Panc1 (cell line): ENCODE measurements at regions not wholly inside any gene's neighbourhood (a gene's known extent, or its start where the extent isn't known, plus 50 kb on each side); places are given as distances from the start of the nearest gene placed in this dataset.

Experiments
- ATAC-seq: fragments of 200-7000 bp; cut with Tn5 transposase; 2 replicates; pipeline ENCODE4 v1.9.1; 2020; ENCODE audit warnings: mild to moderate bottlenecking, moderate library complexity
- BruUV-seq: library from RNA; stranded (reverse); fragments of 400-500 nt; replicated peaks from 2 replicates; lab custom pipeline; 2021; lab: Mats Ljungman, UMichigan
- CTCF ChIA-PET: fragments of 300-600 bp; sonication (Branson Sonifier 250); formaldehyde crosslinking; loops from one replicate; lab custom pipeline; 2022; ENCODE audit warnings: antibody characterized with exemption; lab: Charles Lee
- POLR2A ChIA-PET: fragments of 300-600 bp; sonication (Branson Sonifier 250); formaldehyde crosslinking; loops from one replicate; lab custom pipeline; 2022; ENCODE audit warnings: antibody characterized with exemption; lab: Charles Lee
- DNase-seq: peaks from one replicate; pipeline ENCODE4 v3.0.0-alpha.2; 2010; ENCODE audit warnings: low read depth, low spot score
- H3K27ac ChIP-seq: 2 replicates; pipeline ENCODE4 v1.5.1; 2011; ENCODE audit warnings: mild to moderate bottlenecking, low read length, inconsistent platforms
- H3K27me3 ChIP-seq: fragments of 200-500 bp; sonication (Bioruptor generic); 2 replicates; pipeline ENCODE4 v1.6.0; 2014; ENCODE audit warnings: low read length, inconsistent platforms; ENCODE audit not compliant: control insufficient read depth, insufficient read depth
- H3K36me3 ChIP-seq: fragments of 200-500 bp; sonication (Bioruptor generic); 2 replicates; pipeline ENCODE4 v1.5.1; 2014; ENCODE audit warnings: inconsistent platforms, mild to moderate bottlenecking, low read length, moderate library complexity; ENCODE audit not compliant: control insufficient read depth, insufficient read depth
- H3K4me1 ChIP-seq: 2 replicates; pipeline ENCODE4 v1.5.1; 2011; ENCODE audit warnings: inconsistent platforms, mild to moderate bottlenecking, low read length, moderate library complexity; ENCODE audit not compliant: control insufficient read depth, insufficient read depth
- H3K4me3 ChIP-seq, 2 experiments: 2 replicates each; pipeline ENCODE4 v1.5.1; 2011 to 2012; ENCODE audit warnings: low read depth in 2 of 2, low read length in 2 of 2, mild to moderate bottlenecking in 2 of 2, inconsistent platforms in 1 of 2, moderate library complexity in 1 of 2
- H3K9me3 ChIP-seq: fragments of 200-500 bp; sonication (Bioruptor generic); 2 replicates; pipeline ENCODE4 v1.5.1; 2014; ENCODE audit warnings: low read depth, mild to moderate bottlenecking, inconsistent platforms, low read length, moderate library complexity; ENCODE audit not compliant: control insufficient read depth, insufficient read depth
- POLR2AphosphoS5 ChIP-seq: IDR thresholded peaks from 2 replicates; pipeline ENCODE4 v1.6.1; 2012; ENCODE audit warnings: mild to moderate bottlenecking, low read depth, low read length, moderate library complexity
- SIN3A ChIP-seq: IDR thresholded peaks from 2 replicates; pipeline ENCODE4 v1.6.1; 2012; ENCODE audit warnings: low read depth, mild to moderate bottlenecking, low read length, moderate library complexity, borderline replicate concordance; ENCODE audit not compliant: insufficient read depth
- TCF7L2 ChIP-seq: IDR thresholded peaks from 2 replicates; pipeline ENCODE4 v1.6.1; 2011; ENCODE audit warnings: mild to moderate bottlenecking, low read depth, low read length, inconsistent platforms
- in situ Hi-C: cut with HindIII; loops from 2 replicates; pipeline ENCODE4 v1.10.0; 2016; ENCODE audit warnings: low sequenced_read_pairs, low pct_unique_long_range_greater_than_20kb
- intact Hi-C: fragments of 100-400 bp; cut with micrococcal nuclease; formaldehyde crosslinking; loops from one replicate; pipeline ENCODE4 v1.10.0; 2022; ENCODE audit not compliant: unreplicated experiment
- TF ChIP-seq, protein P1 (sequence below), 2 experiments: IDR thresholded peaks; 2 replicates each; pipeline ENCODE4 v1.6.1; 2011 to 2012; ENCODE audit warnings: low read depth in 2 of 2, control low read depth in 1 of 2, low read length in 1 of 2, mild to moderate bottlenecking in 1 of 2, moderate library complexity in 1 of 2; ENCODE audit not compliant: insufficient read depth in 1 of 2
- TF ChIP-seq, protein P2 (sequence below): fragments of 450-650 bp; IDR thresholded peaks from 2 replicates; pipeline ENCODE4 v1.5.1; 2017; ENCODE audit warnings: mild to moderate bottlenecking

DNA sequence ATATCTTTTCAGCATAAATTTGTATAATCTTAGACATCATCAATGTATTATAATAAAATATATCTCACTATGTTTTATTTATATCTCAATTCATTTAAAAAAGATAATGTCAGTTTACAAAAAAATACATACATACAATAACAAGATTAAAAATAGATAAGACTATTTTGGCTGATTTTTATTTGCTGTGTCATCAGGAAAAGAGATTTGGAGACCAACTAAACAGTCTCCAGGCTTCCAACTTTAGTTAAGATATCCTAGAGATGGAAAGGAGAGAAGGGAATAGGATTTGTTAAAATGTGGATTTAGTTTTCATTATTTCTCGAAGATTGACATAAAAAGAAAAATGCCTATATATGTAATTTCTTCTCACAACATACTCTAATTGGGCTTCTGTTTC is 433.8 kb upstream of the TOM1L1 start:
- intact Hi-C loops (no loop called here), in situ Hi-C loops (no loop called here)
- no TSS peak for BruUV-seq
- POLR2A ChIA-PET: no interaction called here
- CTCF ChIA-PET: no interaction called here
- Histone ChIP-seq H3K27me3 (no peaks in the 10 kb centered on the region), H3K9me3 (no peaks in the 10 kb centered on the region), H3K4me3 (no peak overlapping the region), H3K36me3 (no peaks in the 10 kb centered on the region), H3K27ac (no peak overlapping the region), H3K4me1 (no peaks in the 10 kb centered on the region)
- TF ChIP-seq, protein P1, sequence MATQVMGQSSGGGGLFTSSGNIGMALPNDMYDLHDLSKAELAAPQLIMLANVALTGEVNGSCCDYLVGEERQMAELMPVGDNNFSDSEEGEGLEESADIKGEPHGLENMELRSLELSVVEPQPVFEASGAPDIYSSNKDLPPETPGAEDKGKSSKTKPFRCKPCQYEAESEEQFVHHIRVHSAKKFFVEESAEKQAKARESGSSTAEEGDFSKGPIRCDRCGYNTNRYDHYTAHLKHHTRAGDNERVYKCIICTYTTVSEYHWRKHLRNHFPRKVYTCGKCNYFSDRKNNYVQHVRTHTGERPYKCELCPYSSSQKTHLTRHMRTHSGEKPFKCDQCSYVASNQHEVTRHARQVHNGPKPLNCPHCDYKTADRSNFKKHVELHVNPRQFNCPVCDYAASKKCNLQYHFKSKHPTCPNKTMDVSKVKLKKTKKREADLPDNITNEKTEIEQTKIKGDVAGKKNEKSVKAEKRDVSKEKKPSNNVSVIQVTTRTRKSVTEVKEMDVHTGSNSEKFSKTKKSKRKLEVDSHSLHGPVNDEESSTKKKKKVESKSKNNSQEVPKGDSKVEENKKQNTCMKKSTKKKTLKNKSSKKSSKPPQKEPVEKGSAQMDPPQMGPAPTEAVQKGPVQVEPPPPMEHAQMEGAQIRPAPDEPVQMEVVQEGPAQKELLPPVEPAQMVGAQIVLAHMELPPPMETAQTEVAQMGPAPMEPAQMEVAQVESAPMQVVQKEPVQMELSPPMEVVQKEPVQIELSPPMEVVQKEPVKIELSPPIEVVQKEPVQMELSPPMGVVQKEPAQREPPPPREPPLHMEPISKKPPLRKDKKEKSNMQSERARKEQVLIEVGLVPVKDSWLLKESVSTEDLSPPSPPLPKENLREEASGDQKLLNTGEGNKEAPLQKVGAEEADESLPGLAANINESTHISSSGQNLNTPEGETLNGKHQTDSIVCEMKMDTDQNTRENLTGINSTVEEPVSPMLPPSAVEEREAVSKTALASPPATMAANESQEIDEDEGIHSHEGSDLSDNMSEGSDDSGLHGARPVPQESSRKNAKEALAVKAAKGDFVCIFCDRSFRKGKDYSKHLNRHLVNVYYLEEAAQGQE (IDR thresholded peaks at IDR 0.05; ENCODE audit: insufficient read depth in 1 of 2, low read depth in 2 of 2, low read length in 1 of 2): no peak
- no peak for ATAC-seq
- no peak for DNase-seq

DNA sequence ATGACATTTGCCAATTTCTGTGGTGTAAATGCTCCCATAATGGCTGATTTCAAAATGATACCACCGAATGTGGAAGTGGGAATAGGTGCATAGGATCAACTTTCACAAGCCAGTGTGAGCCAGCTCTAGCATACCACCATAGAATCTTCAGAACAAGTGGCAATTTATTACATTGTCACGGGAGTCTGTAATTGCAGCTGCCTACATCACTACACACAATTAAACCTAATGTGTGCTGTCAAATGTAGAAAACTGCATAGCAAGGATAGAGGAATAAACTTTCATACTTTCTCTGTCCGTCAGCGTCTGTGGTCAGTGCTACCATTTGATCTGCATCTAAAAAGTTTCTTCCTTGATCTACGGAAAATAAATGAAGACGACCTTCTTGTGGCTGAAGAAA is 417.8 kb upstream of the TOM1L1 start:
- TF ChIP-seq POLR2AphosphoS5 (no peak), TCF7L2 (no peak), SIN3A (no peak)
- TF ChIP-seq, protein P2, sequence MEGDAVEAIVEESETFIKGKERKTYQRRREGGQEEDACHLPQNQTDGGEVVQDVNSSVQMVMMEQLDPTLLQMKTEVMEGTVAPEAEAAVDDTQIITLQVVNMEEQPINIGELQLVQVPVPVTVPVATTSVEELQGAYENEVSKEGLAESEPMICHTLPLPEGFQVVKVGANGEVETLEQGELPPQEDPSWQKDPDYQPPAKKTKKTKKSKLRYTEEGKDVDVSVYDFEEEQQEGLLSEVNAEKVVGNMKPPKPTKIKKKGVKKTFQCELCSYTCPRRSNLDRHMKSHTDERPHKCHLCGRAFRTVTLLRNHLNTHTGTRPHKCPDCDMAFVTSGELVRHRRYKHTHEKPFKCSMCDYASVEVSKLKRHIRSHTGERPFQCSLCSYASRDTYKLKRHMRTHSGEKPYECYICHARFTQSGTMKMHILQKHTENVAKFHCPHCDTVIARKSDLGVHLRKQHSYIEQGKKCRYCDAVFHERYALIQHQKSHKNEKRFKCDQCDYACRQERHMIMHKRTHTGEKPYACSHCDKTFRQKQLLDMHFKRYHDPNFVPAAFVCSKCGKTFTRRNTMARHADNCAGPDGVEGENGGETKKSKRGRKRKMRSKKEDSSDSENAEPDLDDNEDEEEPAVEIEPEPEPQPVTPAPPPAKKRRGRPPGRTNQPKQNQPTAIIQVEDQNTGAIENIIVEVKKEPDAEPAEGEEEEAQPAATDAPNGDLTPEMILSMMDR: no peak
- TF ChIP-seq, protein P1 (IDR thresholded peaks at IDR 0.05; ENCODE audit: insufficient read depth in 1 of 2, low read depth in 2 of 2, low read length in 1 of 2): no peak
- CTCF ChIA-PET: no interaction called here
- BruUV-seq: no TSS peak
- Histone ChIP-seq H3K36me3 (no peaks in the 10 kb centered on the region), H3K27me3 (no peaks in the 10 kb centered on the region), H3K4me3 (no peak overlapping the region), H3K27ac (no peak overlapping the region), H3K4me1 (no peaks in the 10 kb centered on the region), H3K9me3 (no peaks in the 10 kb centered on the region; the same call in 1 of the 2 replicates)
- DNase-seq (no peak), ATAC-seq (no peak)
- intact Hi-C loops (no loop called here), in situ Hi-C loops (no loop called here)
- POLR2A ChIA-PET: no interaction called here
